ENCODE measurements at regions not wholly inside any gene's neighbourhood (a gene's known extent, or its start where the extent isn't known, plus 50 kb on each side); places are given as distances from the start of the nearest gene placed in this dataset.
"Not testable (repeated sequence)": the region's sequence is repeated elsewhere in the genome, so short reads cannot be mapped to it uniquely, and the experiment has no call there.

GRCh38 chr4:129233691-129234090, 137.7 kb downstream of the C4orf33 start:
- H3K4me1 Mint-ChIP-seq = no peaks in the 10 kb centered on the region
- DNase-seq = no peak
- ATAC-seq = no peak
- H3K4me3 Mint-ChIP-seq = no peak overlapping the region
- H3K9me3 Mint-ChIP-seq = no peaks in the 10 kb centered on the region
- no peaks in the 10 kb centered on the region for H3K36me3 Mint-ChIP-seq (ENCODE audit: low read depth)
- no peaks in the 10 kb centered on the region for H3K27me3 Mint-ChIP-seq
- H3K27ac Mint-ChIP-seq = no peak overlapping the region

DNA sequence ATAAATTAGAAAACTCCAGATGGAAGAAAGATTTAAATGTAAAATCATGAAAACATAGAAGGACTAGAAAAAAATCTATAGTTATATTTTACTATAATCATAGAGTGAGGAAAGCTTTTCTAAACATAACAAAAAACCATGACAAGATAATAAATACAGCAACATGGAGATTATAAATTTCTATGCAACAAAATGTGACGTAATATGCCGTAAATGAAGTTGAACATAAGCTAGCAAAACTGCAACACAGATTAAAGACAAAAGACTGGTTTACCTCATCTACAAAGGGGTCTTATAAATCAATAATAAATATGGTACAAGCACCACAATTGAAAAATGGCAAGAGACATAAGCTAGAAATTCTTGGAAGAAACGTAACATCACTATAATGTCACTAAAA, 140.4 kb downstream of the C4orf33 start:
- Mint-ChIP-seq H3K27me3 (no peaks in the 10 kb centered on the region), H3K4me1 (no peaks in the 10 kb centered on the region), H3K36me3 (ENCODE audit: low read depth) (no peaks in the 10 kb centered on the region), H3K27ac (no peak overlapping the region), H3K4me3 (no peak overlapping the region), H3K9me3 (no peaks in the 10 kb centered on the region)
- no peak for DNase-seq
- ATAC-seq = no peak

- ATAC-seq (no peak), DNase-seq (no peak)
- Mint-ChIP-seq H3K4me1 (no peaks in the 10 kb centered on the region), H3K27ac (no peak overlapping the region), H3K36me3 (ENCODE audit: low read depth) (no peaks in the 10 kb centered on the region), H3K27me3 (no peaks in the 10 kb centered on the region), H3K9me3 (no peaks in the 10 kb centered on the region), H3K4me3 (no peak overlapping the region)
These were observed 143.1 kb downstream of the C4orf33 start for GRCh38 chr4:129239088-129239487.

GRCh38 chr4:129240816-129241215, 144.9 kb downstream of the C4orf33 start:
- H3K27ac Mint-ChIP-seq = no peak overlapping the region
- no peak for DNase-seq

DNA sequence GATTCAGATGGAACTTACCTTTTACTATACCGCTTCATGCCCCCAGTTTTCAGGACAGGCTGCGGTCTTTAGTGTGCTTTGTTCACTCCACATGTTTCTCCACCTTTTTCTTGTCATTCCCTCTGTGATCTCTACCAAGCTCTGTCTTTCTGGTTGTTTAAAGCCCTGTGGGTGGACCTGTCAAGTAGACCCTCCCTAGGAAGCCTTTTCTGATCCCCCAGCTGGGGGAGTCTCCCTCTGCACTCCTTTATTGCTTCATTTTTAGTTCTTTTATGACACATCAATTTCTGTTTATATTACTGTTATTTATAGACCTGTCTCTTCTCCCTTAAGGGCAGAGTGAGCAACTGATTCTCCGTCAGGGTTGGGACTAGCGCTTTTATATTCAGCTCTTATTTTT, 150.2 kb downstream of the C4orf33 start:
- ATAC-seq (no peak), DNase-seq (no peak)
- no peaks in the 10 kb centered on the region for H3K36me3 Mint-ChIP-seq (ENCODE audit: low read depth)
- no peaks in the 10 kb centered on the region for H3K4me1 Mint-ChIP-seq
- no peaks in the 10 kb centered on the region for H3K9me3 Mint-ChIP-seq
- H3K27ac Mint-ChIP-seq = no peak overlapping the region
- H3K27me3 Mint-ChIP-seq = peaks cover 2% of the 10 kb centered on the region
- no peak overlapping the region for H3K4me3 Mint-ChIP-seq

More at GRCh38 chr4:129240816-129241215, 144.9 kb downstream of the C4orf33 start:
- Mint-ChIP-seq H3K4me1 (no peaks in the 10 kb centered on the region), H3K4me3 (no peak overlapping the region), H3K9me3 (no peaks in the 10 kb centered on the region), H3K36me3 (ENCODE audit: low read depth) (no peaks in the 10 kb centered on the region), H3K27me3 (peaks cover 2% of the 10 kb centered on the region)
- no peak for ATAC-seq

DNA sequence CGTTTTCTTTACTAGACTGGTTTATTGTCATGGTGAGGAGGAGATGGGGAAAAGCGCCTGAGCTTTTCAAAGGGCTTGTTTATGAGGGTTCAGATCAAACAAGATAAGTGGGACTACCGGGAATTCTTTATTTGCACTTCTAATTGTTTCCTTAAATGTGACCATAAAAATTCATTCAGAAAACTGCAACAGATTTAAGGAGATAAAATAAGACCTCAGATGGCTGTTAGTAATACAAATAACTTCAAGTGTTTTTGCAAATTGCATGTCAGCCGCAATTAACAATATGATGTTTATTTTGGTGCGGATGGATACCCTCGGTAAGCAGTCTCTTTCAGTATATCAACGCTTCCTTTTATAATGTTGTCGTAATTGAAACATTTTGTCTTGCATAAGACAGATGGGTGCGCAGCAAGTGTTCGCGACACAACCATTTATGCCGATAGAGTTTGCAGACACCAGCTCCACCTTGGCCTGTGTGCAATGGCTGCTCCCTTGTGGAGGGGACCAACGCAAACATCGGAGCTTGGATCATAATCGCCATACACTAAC, 151.0 kb downstream of the C4orf33 start:
- no peaks in the 10 kb centered on the region for H3K9me3 Mint-ChIP-seq
- peaks cover 2% of the 10 kb centered on the region for H3K27me3 Mint-ChIP-seq
- no peaks in the 10 kb centered on the region for H3K4me1 Mint-ChIP-seq
- no peak overlapping the region for H3K27ac Mint-ChIP-seq
- H3K4me3 Mint-ChIP-seq = no peak overlapping the region
- no peak for DNase-seq
- no peaks in the 10 kb centered on the region for H3K36me3 Mint-ChIP-seq (ENCODE audit: low read depth)
- ATAC-seq = no peak

DNA sequence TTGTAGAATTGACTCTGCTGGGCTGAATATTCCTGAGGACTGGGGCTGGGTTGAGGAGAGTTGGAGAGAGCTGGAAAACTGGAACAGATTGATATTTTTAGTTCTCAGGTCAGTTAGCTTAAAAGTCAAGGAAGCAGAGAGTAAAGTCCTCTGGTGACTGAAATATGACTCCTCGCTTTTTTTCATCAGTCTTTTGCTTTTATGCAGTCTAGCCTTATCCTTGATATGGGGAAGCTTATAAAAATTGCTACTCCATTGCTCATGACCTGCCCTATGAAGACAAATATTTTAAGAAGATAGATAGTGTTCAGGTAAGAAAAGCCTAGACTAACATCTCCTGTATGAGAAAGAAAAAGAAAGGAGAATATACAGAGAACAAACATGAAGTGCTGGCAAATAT, 152.7 kb downstream of the C4orf33 start:
- ATAC-seq = no peak
- Mint-ChIP-seq H3K27me3 (peaks cover 5% of the 10 kb centered on the region), H3K27ac (no peak overlapping the region), H3K4me3 (no peak overlapping the region), H3K9me3 (no peaks in the 10 kb centered on the region), H3K36me3 (ENCODE audit: low read depth) (no peaks in the 10 kb centered on the region), H3K4me1 (no peaks in the 10 kb centered on the region)
- no peak for DNase-seq

- Mint-ChIP-seq H3K4me3 (no peak overlapping the region), H3K27me3 (peaks cover 6% of the 10 kb centered on the region), H3K9me3 (no peaks in the 10 kb centered on the region), H3K27ac (no peak overlapping the region), H3K4me1 (no peaks in the 10 kb centered on the region), H3K36me3 (ENCODE audit: low read depth) (no peaks in the 10 kb centered on the region)
- DNase-seq = no peak
- no peak for ATAC-seq
These were observed 158.2 kb downstream of the C4orf33 start for GRCh38 chr4:129254126-129254525.

DNA sequence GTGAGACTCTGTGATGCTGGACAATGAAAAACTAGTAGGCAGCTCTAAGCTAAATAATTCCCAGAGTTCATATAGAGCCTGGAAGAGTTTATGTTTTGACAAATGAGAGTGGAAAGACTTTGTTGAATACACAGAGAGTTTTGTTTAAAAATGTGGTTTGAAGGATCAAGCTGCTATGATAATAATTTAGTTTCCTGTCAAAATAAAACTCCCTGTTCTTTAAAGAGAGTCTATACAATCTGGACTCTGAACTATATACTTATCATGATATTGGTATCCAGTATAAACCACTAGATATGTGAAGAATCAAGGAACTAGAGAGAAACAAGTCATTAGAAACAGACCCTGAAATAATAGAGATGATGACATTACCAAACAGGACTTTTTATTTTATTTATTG, 158.6 kb downstream of the C4orf33 start:
- H3K27me3 Mint-ChIP-seq = peaks cover 6% of the 10 kb centered on the region
- no peak overlapping the region for H3K27ac Mint-ChIP-seq
- no peaks in the 10 kb centered on the region for H3K9me3 Mint-ChIP-seq

DNA sequence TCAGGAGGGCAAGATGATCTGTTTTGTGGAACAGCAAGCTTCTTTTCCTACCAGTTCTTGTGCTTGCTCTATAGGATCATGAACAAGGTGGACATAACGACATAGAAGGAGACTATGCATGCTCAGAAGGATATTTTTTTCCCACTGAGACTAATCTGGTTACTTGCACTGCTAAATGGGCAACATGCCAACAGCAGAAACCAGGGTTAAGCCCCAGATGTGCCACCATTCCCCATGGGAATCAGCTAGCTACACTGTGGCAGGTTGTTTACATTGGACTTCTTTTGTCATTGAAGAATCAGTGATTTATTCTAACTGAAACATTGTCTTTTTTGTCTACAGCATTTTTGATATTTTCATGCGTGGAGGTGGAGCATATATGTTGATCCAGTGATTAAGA, 165.6 kb downstream of the C4orf33 start:
- no peaks in the 10 kb centered on the region for H3K36me3 Mint-ChIP-seq (ENCODE audit: low read depth)
- H3K4me3 Mint-ChIP-seq = no peak overlapping the region
- H3K27me3 Mint-ChIP-seq = no peaks in the 10 kb centered on the region
- no peak overlapping the region for H3K27ac Mint-ChIP-seq
- H3K9me3 Mint-ChIP-seq = no peaks in the 10 kb centered on the region
- no peak for DNase-seq
- peaks cover 6% of the 10 kb centered on the region for H3K4me1 Mint-ChIP-seq
- no peak for ATAC-seq

More for the DNA sequence above, 158.6 kb downstream of the C4orf33 start:
- ATAC-seq (no peak), DNase-seq (no peak)
- H3K4me1 Mint-ChIP-seq = no peaks in the 10 kb centered on the region
- H3K36me3 Mint-ChIP-seq (ENCODE audit: low read depth) = no peaks in the 10 kb centered on the region
- H3K4me3 Mint-ChIP-seq = no peak overlapping the region

GRCh38 chr4:129264008-129264657, 168.2 kb downstream of the C4orf33 start:
- DNase-seq (no peak), ATAC-seq (no peak)
- Mint-ChIP-seq H3K4me3 (no peak overlapping the region), H3K27me3 (peaks cover 2% of the 10 kb centered on the region), H3K4me1 (peaks cover 6% of the 10 kb centered on the region), H3K27ac (no peak overlapping the region), H3K36me3 (ENCODE audit: low read depth) (no peaks in the 10 kb centered on the region), H3K9me3 (no peaks in the 10 kb centered on the region)

DNA sequence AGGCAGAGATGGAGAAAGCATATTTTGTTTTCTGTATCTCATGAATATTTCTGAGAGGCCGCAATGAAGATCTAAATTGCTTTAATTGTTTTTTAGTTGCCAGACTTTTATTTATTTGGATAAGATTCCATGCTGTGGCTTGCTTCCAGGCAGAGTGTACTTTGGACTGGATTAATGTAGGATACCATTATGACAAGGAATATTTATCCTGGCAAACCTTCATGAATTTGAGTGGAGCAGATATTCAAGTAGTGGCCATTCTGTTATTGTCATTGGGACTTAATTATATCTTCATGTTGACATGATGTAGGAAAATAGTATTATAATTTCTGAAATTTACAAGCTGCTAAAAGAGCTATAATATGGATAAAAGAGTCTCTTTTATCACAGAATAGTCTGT, 182.9 kb downstream of the C4orf33 start:
- no peak overlapping the region for H3K27ac Mint-ChIP-seq
- H3K4me3 Mint-ChIP-seq = no peak overlapping the region
- H3K27me3 Mint-ChIP-seq = peaks cover 2% of the 10 kb centered on the region
- no peaks in the 10 kb centered on the region for H3K36me3 Mint-ChIP-seq (ENCODE audit: low read depth)
- DNase-seq = no peak
- no peaks in the 10 kb centered on the region for H3K9me3 Mint-ChIP-seq
- H3K4me1 Mint-ChIP-seq = no peaks in the 10 kb centered on the region
- ATAC-seq = no peak

- no peak for DNase-seq
- H3K4me1 Mint-ChIP-seq = no peaks in the 10 kb centered on the region
- peaks cover 2% of the 10 kb centered on the region for H3K27me3 Mint-ChIP-seq
- ATAC-seq = no peak
- no peaks in the 10 kb centered on the region for H3K9me3 Mint-ChIP-seq
- no peak overlapping the region for H3K4me3 Mint-ChIP-seq
- no peaks in the 10 kb centered on the region for H3K36me3 Mint-ChIP-seq (ENCODE audit: low read depth)
- H3K27ac Mint-ChIP-seq = no peak overlapping the region
These were observed 186.3 kb downstream of the C4orf33 start for GRCh38 chr4:129282293-129282692.

- H3K4me1 Mint-ChIP-seq; H3K4me3 Mint-ChIP-seq; H3K27me3 Mint-ChIP-seq; H3K27ac Mint-ChIP-seq; DNase-seq; H3K36me3 Mint-ChIP-seq (ENCODE audit: low read depth); H3K9me3 Mint-ChIP-seq; ATAC-seq: not testable (repeated sequence)
These were observed 196.2 kb downstream of the C4orf33 start for GRCh38 chr4:129292194-129292593.

DNA sequence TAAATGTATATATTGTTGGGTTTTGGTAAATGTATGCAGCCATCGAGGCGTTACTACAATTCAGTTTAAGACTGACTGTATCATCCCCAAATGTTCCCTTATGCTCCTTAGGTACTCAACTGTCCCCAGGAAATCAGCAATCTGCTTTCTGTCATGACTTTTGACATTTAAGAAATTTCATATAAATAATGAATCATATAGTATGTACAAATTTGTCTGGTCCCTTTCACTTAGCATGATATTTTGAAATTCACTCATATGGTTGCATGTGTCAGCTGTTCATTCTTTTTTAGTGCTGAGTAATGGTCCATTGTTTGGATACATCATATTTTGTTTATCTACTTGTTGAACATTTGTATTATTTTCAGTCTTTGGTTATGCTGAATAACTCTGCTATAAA, 218.8 kb downstream of the C4orf33 start:
- ATAC-seq (no peak), DNase-seq (no peak)
- H3K9me3 Mint-ChIP-seq = no peaks in the 10 kb centered on the region
- H3K4me3 Mint-ChIP-seq = no peak overlapping the region
- H3K36me3 Mint-ChIP-seq (ENCODE audit: low read depth) = no peaks in the 10 kb centered on the region
- no peaks in the 10 kb centered on the region for H3K4me1 Mint-ChIP-seq
- H3K27ac Mint-ChIP-seq = no peak overlapping the region
- no peaks in the 10 kb centered on the region for H3K27me3 Mint-ChIP-seq

DNA sequence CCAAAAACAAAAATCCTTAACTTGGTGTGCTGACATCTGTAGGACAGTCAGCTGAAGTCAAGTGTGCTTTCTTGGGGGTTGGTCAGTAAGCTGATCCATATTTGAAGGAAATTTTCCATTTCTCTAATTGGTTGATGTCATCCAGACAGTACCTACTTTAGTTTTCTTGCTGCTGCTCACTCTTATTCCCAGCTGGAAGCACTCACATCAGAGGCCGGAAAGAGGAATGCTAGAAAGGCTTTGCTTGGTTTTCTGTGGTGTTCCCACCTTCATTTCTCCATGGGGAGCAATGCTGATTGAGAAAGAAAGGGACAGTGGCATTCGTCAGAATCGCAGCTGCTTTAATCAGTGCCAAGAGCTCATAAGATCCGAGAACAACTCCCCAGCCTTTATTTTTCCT, 227.0 kb downstream of the C4orf33 start:
- H3K4me1 Mint-ChIP-seq = no peaks in the 10 kb centered on the region
- H3K36me3 Mint-ChIP-seq (ENCODE audit: low read depth) = no peaks in the 10 kb centered on the region
- no peak overlapping the region for H3K4me3 Mint-ChIP-seq
- no peak for DNase-seq
- peaks cover 4% of the 10 kb centered on the region for H3K27me3 Mint-ChIP-seq
- no peak for ATAC-seq
- no peak overlapping the region for H3K27ac Mint-ChIP-seq
- no peaks in the 10 kb centered on the region for H3K9me3 Mint-ChIP-seq

Measured in activated naive CD8-positive, alpha-beta T cell treated with anti-CD3 and anti-CD28 coated beads, Interleukin-2, amount 50 U/mL, for 24 hours (primary cell).